Transverse colon (tissue), 4 donors: ENCODE measurements at regions not wholly inside any gene's neighbourhood (a gene's known extent, or its start where the extent isn't known, plus 50 kb on each side); places are given as distances from the start of the nearest gene placed in this dataset.

Experiments used
- DNase-seq: peaks from one replicate; pipeline ENCODE4 v3.0.0-alpha.2; 2019
- H3K27ac ChIP-seq, 4 donors: fragments of 200-600 bp; sonication (generic); 2 replicates each; pipeline ENCODE4 v1.5.1; 2016 to 2018; ENCODE audit warnings: inconsistent platforms in 4 of 4
- H3K27me3 ChIP-seq: fragments of 200-600 bp; sonication (generic); 2 replicates; pipeline ENCODE4 v1.5.1; 2017; ENCODE audit warnings: inconsistent platforms
- H3K36me3 ChIP-seq, 4 donors: fragments of 200-600 bp; sonication (generic); 2 replicates each; pipeline ENCODE4 v1.5.1; 2017 to 2019; ENCODE audit warnings: inconsistent platforms in 4 of 4
- H3K4me1 ChIP-seq, 4 donors: fragments of 200-600 bp; sonication (generic); 2 replicates each; pipeline ENCODE4 v1.5.1; 2017 to 2020; ENCODE audit warnings: inconsistent platforms in 4 of 4
- H3K4me3 ChIP-seq, 4 donors: fragments of 200-600 bp; sonication (generic); 1 replicate in 1 of 4; 2 replicates in 3 of 4; pipeline versions ENCODE4 v1.5.1 to v1.6.1; 2017 to 2019; ENCODE audit warnings: inconsistent platforms in 4 of 4
- H3K9me3 ChIP-seq, 2 donors: fragments of 200-600 bp; sonication (generic); 2 replicates each; pipeline ENCODE4 v1.5.1; 2017 to 2019; ENCODE audit warnings: inconsistent platforms in 2 of 2
- EP300 ChIP-seq: sonication (generic); formaldehyde crosslinking; IDR thresholded peaks from one replicate; pipeline ENCODE4 v1.6.1; 2017; ENCODE audit warnings: antibody characterized with exemption, low read depth
- POLR2A ChIP-seq: fragments of 450-650 bp; IDR thresholded peaks from one replicate; pipeline ENCODE4 v1.6.1; 2016; ENCODE audit warnings: antibody characterized with exemption, mild to moderate bottlenecking, moderate library complexity
- POLR2AphosphoS5 ChIP-seq, 3 donors: sonication (generic); formaldehyde crosslinking; IDR thresholded peaks; one replicate each; pipeline ENCODE4 v1.6.1; 2016; ENCODE audit warnings: antibody characterized with exemption in 3 of 3
- WGBS, 2 donors: methylation state at CpG; one replicate each; pipeline ENCODE4 v1.1.5; 2018; ENCODE audit warnings: low coverage in 1 of 2; 5-methylcytosine and 5-hydroxymethylcytosine counted together
- in situ Hi-C, 4 donors: fragments of 200-750 bp; cut with MboI; loops; one replicate each; pipeline versions ENCODE4 v1.15.0 to v1.15.1; 2017; ENCODE audit warnings: low sequenced_read_pairs in 3 of 4, low pct_ligation_motif_present in 1 of 4, low pct_unique_long_range_greater_than_20kb in 1 of 4
- intact Hi-C: fragments of 100-400 bp; cut with DNase I; formaldehyde crosslinking; loops from one replicate; pipeline ENCODE4 v1.15.1; 2023; ENCODE audit warnings: low total_unique reads
- TF ChIP-seq, protein P1 (sequence below), 5 experiments: fragments of 200-600 bp in 3 of 5; fragments of 450-650 bp in 2 of 5; sonication (generic) in 3 of 5; IDR thresholded peaks; 1 replicate in 2 of 5; 2 replicates in 3 of 5; pipeline ENCODE4 v1.5.1; 2016 to 2017; ENCODE audit warnings: antibody characterized with exemption in 5 of 5, inconsistent platforms in 3 of 5, mild to moderate bottlenecking in 2 of 5, moderate library complexity in 1 of 5

DNA sequence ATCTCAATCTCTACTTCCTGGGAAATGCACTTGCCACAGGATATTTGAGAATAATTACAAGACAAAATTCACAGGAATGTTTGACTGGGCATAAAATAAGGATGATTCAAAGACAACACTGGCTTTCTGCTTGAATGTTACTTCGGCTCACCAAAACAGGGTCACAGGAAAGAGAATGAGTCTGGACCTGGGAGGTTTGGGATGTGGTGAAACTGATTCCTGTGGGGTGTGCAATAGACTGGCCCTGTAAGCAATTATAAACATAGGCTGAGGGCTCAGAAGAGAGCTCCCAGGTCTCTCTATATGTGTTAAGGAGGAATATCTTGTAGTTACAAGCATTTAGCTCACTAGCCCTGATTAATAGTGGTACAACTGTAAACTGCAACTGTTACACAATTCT is 613.9 kb upstream of the CELF2 start:
- Histone ChIP-seq H3K9me3 (no peaks in the 10 kb centered on the region), H3K27me3 (no peaks in the 10 kb centered on the region), H3K4me3 (no peak overlapping the region), H3K27ac (no peak overlapping the region), H3K4me1 (no peaks in the 10 kb centered on the region), H3K36me3 (no peaks in the 10 kb centered on the region)
- intact Hi-C loops (no loop called here), in situ Hi-C loops (no loop called here)
- 81 to 90% methylated on average over 1 of the region's 1 CpG for WGBS, 2 donors
- DNase-seq = no peak
- TF ChIP-seq POLR2AphosphoS5 (IDR thresholded peaks at IDR 0.05) = no peak

DNA sequence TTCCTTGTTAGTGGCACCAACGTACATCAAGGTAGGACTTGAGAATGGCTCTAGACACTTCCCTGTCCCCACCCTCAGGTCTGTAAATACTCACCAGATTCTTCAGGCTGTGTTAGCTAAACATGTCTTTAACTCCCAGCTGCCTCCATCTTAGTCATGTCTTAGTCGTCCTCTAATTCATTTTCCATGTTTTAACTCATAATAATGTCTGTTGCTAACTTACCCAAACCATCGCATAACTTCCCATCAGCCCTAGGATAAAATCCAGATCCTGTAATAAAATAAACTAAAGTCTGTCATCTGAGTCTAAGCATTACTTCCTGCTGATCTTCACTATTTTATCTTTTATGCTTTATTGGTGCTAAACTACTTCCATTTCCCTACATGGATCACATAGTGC is 600.0 kb upstream of the CELF2 start:
- no peak for DNase-seq
- no peak overlapping the region for H3K27ac ChIP-seq
- no peak overlapping the region for H3K4me3 ChIP-seq
- intact Hi-C loops = no loop called here
- no peaks in the 10 kb centered on the region for H3K27me3 ChIP-seq
- in situ Hi-C loops = no loop called here
- 58 to 63% methylated on average over 3 of the region's 3 CpGs for WGBS, 2 donors
- H3K4me1 ChIP-seq = no peaks in the 10 kb centered on the region
- H3K9me3 ChIP-seq = no peaks in the 10 kb centered on the region
- H3K36me3 ChIP-seq = no peaks in the 10 kb centered on the region
- TF ChIP-seq POLR2AphosphoS5 (IDR thresholded peaks at IDR 0.05) = peak in 1 of 3 donors; percentile 19
- no peak for TF ChIP-seq POLR2A

DNA sequence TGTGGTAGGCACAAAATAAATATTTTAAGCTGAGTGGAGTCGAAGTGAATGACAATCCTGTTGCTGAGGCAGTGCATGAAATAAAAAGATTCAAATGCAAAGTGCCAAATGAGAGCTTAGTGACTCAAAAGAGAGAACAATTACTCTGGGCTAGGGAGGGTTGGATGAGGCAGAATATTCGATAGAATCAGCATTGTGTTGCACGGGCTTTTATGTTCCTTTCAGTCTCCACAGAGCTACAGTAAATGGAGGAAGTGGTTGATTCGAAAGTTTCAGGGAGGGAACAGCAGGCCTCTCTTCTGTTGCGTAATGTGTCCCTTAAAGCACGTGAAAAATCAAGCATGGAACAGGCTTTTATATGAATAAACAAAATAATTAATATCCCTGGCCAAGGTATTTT is 599.3 kb upstream of the CELF2 start:
- TF ChIP-seq POLR2A (no peak), POLR2AphosphoS5 (IDR thresholded peaks at IDR 0.05) (no peak), EP300 (no peak)
- TF ChIP-seq, protein P1, sequence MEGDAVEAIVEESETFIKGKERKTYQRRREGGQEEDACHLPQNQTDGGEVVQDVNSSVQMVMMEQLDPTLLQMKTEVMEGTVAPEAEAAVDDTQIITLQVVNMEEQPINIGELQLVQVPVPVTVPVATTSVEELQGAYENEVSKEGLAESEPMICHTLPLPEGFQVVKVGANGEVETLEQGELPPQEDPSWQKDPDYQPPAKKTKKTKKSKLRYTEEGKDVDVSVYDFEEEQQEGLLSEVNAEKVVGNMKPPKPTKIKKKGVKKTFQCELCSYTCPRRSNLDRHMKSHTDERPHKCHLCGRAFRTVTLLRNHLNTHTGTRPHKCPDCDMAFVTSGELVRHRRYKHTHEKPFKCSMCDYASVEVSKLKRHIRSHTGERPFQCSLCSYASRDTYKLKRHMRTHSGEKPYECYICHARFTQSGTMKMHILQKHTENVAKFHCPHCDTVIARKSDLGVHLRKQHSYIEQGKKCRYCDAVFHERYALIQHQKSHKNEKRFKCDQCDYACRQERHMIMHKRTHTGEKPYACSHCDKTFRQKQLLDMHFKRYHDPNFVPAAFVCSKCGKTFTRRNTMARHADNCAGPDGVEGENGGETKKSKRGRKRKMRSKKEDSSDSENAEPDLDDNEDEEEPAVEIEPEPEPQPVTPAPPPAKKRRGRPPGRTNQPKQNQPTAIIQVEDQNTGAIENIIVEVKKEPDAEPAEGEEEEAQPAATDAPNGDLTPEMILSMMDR (IDR thresholded peaks at IDR 0.05) = no peak
- no peak overlapping the region for H3K4me3 ChIP-seq
- no peaks in the 10 kb centered on the region for H3K4me1 ChIP-seq
- no peaks in the 10 kb centered on the region for H3K9me3 ChIP-seq
- in situ Hi-C loops (no loop called here), intact Hi-C loops (no loop called here)
- H3K36me3 ChIP-seq = no peaks in the 10 kb centered on the region
- 43 to 65% methylated on average over 3 to 6 of the region's 6 CpGs for WGBS, 2 donors
- H3K27ac ChIP-seq = no peak overlapping the region
- H3K27me3 ChIP-seq = no peaks in the 10 kb centered on the region
- no peak for DNase-seq

DNA sequence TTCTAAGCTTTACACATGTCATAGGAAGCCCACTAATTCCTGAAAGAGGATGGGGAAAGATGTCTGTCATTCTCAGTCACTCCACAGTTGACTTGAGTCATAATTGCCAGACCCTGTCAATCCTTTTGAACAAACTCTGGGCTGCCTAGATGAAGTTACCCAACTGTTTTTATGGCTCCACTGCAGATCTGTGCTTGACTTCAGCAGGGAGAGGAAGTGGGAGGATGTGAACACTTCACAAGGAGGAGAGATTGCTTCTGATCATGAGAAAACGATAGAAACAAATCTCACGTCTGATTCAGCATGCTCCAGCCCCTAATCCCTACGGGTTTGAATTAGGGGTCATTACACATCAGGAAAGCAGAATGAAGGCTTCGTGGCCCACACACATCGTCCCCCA is 596.6 kb upstream of the CELF2 start:
- TF ChIP-seq, protein P1 (IDR thresholded peaks at IDR 0.05) = no peak
- no peak for TF ChIP-seq POLR2AphosphoS5 (IDR thresholded peaks at IDR 0.05)
- TF ChIP-seq EP300 = no peak
- no peak for TF ChIP-seq POLR2A
- intact Hi-C loops (no loop called here), in situ Hi-C loops (no loop called here)
- 66% methylated on average over 5 of the region's 5 CpGs; no CpG with 5 or more reads in 1 of the 2 donors for WGBS, 2 donors
- DNase-seq = no peak
- H3K27me3 ChIP-seq = no peaks in the 10 kb centered on the region
- no peaks in the 10 kb centered on the region for H3K9me3 ChIP-seq
- H3K4me3 ChIP-seq = no peak overlapping the region
- no peaks in the 10 kb centered on the region for H3K36me3 ChIP-seq
- H3K27ac ChIP-seq = no peak overlapping the region
- no peaks in the 10 kb centered on the region for H3K4me1 ChIP-seq

DNA sequence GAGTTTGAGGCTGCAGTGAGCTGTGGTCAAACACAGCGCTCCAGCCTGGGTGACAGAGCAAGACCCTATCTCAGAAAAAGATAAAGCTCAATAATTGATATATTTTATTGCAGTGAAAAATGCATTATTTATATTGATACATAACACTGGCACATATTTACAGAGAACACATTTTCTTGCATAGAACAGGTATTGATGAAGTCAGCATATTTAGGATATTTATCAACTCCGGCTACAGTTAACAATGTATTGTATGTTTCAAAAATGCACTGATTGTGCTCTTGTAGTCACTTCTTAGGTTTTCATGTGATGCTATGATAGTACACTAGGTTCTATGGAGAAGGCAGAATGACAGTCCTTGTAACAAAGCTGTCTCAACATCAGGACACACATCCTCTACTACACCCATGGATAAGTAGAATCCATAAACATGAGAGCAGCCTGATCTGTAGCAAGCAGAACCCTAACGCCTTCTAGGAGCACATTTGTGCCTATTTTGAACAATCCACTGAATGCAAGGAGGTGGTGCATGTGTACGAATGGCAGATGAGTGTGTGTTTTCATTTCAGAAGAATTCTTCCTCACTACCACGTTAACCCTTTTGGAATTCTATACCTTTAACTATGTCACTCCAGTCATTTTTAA is 586.1 kb upstream of the CELF2 start:
- TF ChIP-seq POLR2AphosphoS5 (IDR thresholded peaks at IDR 0.05) = no peak
- TF ChIP-seq, protein P1 (IDR thresholded peaks at IDR 0.05) = no peak
- no peak for TF ChIP-seq POLR2A
- no peak for TF ChIP-seq EP300
- no peaks in the 10 kb centered on the region for H3K27me3 ChIP-seq
- H3K4me1 ChIP-seq = no peaks in the 10 kb centered on the region
- in situ Hi-C loops = no loop called here
- no peak overlapping the region for H3K4me3 ChIP-seq
- WGBS, 2 donors = 78 to 89% methylated on average over 3 to 5 of the region's 5 CpGs
- H3K9me3 ChIP-seq = no peaks in the 10 kb centered on the region
- H3K27ac ChIP-seq = no peak overlapping the region
- intact Hi-C loops = no loop called here
- DNase-seq = no peak
- no peaks in the 10 kb centered on the region for H3K36me3 ChIP-seq
